GM20000 (cell line): ENCODE measurements at regions not wholly inside any gene's neighbourhood (a gene's known extent, or its start where the extent isn't known, plus 50 kb on each side); places are given as distances from the start of the nearest gene placed in this dataset.
A peak's percentile ranks its signal among the peaks of the same experiment; 100 is the strongest.
"Not testable (repeated sequence)": the region's sequence is repeated elsewhere in the genome, so short reads cannot be mapped to it uniquely, and the experiment has no call there.

Source experiments
- DNase-seq: peaks from one replicate; pipeline ENCODE4 v3.0.0; 2012; ENCODE audit warnings: low spot score
- TF ChIP-seq, protein P1 (sequence below): IDR thresholded peaks from 2 replicates; pipeline ENCODE4 v1.5.1; 2012; ENCODE audit warnings: mild to moderate bottlenecking, control low read depth; ENCODE audit errors: extremely low read depth, missing control alignments

DNA sequence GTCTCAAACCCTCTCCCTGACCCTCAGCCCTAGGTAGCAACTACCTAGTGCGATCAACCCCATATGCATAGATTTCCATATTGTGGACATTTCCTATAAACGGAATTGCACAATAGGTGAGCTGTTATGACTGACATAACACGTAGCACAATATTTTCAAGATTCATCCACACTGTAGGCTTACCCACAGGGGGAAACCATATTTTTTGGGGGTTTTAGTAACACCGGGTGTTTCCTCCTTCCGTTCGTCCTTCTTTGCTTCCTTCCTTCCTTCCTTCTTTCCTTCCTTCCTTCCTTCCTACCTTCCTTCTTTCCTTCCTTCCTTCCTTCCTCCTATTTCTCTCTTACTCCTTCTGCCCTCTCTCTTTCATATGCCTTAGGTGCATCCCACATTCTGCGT lies 524.2 kb downstream of the CWH43 start:
- peak; percentile 46 for DNase-seq

DNA sequence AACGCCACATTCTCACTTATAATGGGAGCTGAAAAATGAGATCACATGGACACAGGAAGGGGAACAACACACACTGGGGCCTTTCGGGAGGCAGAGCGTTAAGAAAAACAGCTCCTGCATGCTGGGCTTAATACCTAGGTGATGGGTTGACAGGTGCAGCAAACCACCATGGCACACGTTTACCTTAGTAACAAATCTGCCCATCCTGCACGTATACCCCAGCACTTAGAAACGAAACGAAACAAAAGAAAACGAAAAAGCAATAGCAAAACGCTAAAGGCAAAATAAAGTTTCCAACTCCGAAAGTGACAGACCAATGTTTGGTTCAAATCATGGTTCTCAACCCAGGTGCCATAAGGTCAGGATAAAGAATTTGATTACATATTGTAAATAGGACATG lies 525.3 kb downstream of the CWH43 start:
- DNase-seq, result not testable (repeated sequence)

DNA sequence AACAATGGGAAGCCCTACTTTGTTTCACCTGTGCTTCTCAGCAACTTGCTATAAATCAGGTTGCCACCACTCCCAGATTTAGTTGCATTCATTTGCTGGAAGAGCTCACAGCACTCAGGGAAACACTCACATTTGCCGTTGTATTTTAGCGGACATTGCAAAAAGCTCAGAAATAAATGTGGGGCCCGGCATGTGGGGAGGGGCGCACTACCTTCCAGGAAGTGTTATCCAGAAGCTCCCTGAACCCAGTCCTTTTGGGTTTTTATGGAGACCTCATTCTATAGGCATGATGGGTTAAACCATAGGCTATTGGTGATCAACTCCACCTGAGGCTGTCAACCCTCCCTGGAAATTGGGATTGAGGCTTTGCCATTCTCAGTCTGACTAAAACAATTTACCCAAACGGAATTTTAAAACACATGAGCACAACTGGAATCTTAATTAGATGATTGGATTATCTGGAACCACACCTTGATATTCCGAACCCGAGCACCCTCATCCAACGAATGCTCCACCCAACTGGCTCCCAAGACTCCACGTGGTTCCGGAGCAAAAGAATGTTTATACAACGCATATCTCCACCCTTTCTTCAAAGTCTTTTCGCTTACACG lies 525.9 kb downstream of the CWH43 start:
- peak; percentile 29 for DNase-seq

DNA sequence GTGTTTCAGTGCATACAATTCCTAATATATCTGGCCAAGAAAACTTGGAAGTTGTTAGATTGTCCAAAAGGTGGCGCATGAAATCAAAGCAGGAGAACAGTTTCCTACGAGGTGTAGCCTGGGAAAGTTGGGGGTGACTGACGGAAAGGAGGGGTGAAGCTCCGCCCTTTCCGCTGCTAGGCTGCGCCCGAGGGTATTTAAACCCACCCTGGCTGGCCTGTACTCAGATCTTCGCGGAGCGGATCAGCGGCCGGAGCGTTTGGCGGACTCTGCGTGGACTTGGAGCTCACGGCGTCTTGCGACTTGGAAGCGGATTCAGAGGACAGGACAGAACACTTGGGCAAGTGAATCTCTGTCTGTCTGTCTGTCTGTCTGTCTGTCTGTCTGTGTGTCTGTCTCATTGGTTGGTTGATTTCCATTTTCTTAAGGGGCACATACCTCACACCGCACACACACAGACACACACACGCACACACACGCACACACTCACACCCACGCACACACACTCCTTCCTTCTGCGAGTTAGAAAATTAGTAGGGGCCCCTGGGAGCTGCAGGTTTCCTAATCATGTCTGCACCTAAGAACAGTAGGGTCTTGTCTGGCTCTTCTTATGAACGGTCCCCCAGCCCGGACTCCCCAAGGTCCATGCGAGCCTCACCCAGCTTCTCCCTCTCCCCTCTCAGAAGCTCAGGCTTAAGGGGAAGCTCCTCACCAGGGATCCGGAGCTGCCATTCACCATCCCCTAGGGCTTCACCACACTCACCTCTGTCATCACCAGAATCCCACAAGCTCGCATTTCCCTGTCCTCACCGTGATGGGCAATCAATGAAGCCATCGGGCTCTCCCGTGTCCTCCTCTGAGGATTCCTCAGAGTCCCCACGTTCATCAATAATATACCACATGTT lies 526.8 kb downstream of the CWH43 start:
- DNase-seq, result peak; percentile 16

DNA sequence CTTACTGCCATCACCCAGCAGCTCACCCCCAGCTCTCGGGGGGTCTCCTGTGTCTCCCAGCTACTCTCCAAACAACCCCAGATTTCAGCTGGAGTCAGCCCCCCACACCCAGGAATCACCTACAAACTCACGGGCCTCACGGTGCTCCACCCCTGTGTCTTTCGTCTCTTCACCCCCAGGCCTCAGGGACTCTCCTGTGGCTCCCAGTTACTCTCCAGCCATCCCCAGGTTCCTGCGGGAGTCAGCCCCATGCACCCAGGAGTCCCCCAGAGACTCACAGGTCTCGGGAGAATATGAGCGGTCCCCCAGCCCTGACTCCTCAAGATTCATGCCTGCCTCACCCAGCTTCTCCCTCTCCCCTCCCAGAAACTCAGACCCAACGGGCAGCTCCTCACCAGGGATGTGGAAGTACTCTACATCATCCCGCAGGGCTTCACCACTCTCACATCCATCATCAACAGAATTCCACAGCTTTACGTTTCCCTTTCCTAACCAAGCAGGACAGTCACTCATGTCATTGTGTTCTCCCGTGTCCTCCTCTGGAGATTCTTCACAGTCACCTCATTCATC lies 527.6 kb downstream of the CWH43 start:
- not testable (repeated sequence) for DNase-seq

DNA sequence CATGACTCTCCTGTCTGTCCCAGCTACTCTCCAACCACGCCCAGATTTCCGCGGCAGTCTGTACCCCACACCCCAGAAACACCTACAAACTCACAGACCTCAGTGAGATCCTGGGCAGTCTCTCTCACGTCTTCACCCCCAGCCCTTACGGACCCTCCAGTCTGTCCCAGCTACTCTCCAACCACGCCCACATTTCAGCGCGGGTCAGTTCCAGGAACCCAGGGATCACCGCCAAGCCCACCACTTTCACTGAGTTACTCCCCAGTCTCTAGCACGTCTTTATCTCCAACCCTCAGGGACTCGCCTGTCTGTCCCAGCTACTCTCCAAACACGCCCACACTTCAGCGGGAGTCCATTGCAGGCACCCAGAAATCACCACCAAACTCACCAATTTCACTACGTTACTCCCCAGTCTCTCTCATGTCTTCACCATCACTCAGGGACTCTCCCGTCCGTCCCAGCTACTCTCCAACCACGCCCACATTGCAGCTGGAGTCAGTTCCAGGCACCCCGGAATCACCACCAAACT lies 528.2 kb downstream of the CWH43 start:
- DNase-seq, result not testable (repeated sequence)

DNA sequence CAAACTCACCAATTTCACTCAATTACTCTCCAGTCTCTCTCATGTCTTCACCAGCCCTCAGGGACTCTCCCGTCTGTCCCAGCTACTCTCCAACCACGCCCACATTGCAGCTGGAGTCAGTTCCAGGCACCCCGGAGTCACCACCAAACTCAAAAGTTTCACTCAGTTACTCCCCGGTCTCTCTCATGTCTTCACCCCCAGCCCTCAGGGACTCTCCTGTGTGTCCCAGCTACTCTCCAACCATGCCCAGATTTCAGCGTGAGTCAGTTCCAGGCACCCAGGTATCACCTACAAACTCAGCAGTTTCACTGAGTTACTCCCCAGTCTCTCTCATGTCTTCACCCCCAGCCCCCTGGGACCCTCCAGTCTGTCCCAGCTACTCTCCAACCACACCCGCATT lies 528.8 kb downstream of the CWH43 start:
- DNase-seq, result not testable (repeated sequence)

DNA sequence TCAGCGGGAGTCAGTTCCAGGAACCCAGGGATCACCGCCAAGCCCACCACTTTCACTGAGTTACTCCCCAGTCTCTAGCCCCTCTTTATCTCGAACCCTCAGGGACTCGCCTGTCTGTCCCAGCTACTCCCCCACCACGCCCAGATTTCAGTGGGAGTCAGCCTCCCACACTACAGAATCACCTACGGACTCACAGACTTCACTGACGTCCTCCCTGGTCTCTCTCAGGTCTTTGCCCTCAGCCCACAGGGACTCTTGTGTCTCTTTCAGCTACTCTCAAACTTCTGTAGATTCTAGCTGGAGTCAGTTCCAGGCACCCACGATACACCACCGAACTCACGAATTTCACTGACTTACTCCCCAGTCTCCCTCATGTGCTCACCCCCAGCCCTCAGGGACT lies 529.2 kb downstream of the CWH43 start:
- peak; percentile 4 for DNase-seq

DNA sequence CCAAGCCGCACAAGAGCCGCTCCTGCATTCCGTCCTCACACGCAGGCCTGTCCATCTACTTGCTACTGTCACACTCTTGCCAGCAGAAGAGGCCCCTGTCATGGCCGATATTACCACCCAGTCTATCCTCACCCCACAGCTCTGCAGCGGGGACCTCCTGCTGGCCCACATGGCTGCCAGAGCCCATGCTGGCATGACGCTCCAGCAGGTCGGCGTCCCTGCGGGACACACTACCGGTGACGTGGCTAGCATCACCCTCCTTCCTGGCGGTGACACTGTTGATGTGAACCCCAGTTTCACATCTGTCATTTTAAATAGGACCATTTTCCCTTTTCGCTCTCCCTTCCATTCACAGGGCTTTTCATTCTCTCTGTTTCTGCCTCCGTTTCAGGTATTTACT lies 530.0 kb downstream of the CWH43 start:
- not testable (repeated sequence) for DNase-seq

DNA sequence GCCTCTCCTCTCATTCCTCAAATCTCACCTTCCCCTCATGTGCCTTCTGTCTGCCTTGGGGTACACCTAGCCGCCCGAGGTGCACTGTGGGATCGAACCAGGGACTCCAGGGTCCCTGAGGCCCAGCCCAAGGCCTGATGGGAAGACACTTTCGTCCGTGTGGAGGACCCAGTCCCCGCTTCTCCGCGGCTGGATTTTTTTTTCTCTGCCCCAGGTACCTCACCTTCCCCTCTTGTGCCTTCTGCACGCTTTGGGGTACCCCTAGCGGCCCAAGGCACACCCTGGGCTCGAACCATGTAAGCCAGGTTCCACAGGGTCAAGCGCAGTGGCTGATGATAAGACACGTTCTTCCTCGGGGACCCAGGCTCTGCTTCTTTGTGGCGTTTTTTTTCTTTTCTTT lies 530.7 kb downstream of the CWH43 start:
- TF ChIP-seq, protein P1, sequence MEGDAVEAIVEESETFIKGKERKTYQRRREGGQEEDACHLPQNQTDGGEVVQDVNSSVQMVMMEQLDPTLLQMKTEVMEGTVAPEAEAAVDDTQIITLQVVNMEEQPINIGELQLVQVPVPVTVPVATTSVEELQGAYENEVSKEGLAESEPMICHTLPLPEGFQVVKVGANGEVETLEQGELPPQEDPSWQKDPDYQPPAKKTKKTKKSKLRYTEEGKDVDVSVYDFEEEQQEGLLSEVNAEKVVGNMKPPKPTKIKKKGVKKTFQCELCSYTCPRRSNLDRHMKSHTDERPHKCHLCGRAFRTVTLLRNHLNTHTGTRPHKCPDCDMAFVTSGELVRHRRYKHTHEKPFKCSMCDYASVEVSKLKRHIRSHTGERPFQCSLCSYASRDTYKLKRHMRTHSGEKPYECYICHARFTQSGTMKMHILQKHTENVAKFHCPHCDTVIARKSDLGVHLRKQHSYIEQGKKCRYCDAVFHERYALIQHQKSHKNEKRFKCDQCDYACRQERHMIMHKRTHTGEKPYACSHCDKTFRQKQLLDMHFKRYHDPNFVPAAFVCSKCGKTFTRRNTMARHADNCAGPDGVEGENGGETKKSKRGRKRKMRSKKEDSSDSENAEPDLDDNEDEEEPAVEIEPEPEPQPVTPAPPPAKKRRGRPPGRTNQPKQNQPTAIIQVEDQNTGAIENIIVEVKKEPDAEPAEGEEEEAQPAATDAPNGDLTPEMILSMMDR, result no peak
- no peak for DNase-seq

DNA sequence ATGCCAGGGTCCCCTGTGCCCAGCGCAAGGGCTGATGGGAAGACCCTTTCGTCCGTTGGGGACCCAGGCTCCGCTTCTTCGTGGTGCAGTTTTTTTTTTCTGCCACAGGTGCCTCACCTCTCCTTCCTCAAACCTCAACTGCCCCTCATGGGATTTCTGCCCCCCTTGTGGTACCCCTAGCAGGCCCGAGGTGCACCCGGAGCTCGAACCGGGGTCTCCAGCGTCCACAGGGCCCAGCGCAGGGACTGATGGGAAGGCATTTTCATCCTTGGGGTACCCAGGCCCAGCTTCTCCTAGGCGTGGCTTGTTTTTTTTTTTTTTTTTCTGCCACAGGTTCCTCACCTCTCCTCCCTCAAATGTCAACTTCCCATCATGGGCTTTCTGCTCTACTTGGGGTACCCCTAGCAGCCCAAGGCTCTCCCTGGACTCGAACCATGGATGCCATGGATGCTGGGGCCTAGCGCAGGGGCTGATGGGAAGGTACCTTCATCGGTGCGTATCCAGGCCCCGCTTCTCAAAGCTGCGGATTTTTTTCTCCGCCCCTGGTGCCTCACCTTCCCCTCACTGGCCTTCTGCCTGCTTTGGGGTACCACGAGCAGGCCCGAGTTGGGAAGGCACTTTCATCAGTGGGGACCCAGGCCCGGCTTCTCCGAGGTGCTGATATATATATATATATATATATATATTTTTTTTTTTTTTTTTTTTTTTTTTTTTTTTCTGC lies 531.6 kb downstream of the CWH43 start:
- DNase-seq, result not testable (repeated sequence)

DNA sequence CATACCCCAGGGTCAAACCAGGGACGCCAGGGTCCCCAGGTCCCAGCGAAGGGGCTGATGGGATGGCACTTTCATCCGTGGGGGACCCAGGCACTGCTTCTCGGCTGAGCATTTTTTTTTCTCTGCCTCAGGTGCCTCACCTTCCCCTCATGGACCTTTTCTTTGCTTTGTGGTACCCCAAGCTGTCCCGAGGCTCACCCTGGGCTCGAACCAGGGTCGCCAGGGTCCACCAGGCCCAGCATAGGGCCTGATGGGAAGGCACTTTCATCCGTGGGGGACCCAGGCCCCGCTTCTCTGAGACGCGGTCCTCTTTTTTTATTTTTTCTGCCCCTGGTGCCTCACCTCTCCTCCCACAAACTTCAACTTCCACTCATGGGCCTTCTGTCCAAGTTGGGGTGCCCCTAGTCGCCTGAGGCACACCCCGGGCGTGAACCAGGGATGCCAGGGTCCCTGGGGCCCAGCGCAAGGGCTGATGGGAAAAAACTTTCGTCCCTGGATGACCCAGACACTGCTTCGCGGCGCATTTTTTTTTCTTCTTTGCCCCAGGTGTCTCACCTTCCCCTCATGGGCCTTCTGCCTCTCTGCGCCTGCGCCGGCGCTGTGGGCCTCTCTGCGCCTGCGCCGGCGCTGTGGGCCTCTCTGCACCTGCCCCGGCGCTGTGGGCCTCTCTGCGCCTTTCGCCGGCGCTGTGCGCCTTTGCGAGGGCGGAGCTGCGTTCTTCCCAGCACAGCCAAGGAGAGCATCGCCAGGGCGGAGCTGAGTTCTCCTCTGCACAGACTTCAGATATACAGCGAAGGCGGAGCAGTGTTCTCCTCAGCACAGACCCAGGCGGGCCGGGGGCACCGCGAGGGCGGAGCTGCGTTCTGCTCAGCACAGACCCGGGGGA lies 533.3 kb downstream of the CWH43 start:
- not testable (repeated sequence) for DNase-seq

DNA sequence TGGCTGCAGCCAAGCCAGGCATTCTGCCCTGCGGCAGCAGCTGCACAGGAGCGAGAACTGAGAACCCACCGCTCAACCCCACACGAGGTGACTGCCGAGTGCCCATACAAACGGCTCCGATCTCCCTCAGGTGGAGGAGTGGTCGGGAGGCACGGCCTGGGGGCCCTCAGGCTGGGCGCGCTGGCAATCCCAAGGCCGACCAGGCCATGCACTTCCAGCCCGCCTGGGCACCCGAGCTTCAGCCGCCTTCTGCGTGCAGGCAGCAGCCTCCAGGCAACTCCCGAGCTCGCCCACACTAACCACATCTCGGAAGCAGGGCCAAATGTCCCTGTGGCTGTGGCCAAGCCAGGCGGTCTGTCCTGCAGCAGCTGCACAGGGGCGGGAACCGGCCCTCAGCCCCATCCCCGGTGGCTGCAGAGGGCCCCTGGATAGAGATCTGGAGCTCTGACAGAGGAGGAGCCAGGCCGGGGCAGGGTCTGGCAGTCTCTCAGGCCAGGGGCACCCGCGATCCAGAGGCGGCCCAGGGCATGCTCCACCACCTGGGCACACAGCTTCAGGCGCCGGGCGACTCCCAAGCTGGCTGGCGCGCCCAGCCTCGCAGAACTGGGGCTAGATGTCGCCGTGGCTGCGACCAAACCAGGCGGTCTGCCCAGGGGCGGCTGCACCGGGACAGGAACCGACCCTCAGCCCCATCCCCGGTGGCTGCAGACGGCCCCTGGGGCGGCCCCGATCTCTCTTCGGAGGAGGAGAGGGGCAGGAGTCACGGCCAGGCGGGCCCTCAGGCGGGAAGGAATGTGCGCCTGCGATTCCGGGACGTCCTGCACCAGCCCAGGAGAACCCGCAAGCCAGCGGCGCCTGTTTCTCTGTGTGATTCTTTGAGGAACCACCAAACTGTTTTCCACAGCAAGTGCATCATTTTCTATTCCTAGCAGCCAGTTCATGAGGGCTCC lies 538.0 kb downstream of the CWH43 start:
- DNase-seq, result not testable (repeated sequence)

DNA sequence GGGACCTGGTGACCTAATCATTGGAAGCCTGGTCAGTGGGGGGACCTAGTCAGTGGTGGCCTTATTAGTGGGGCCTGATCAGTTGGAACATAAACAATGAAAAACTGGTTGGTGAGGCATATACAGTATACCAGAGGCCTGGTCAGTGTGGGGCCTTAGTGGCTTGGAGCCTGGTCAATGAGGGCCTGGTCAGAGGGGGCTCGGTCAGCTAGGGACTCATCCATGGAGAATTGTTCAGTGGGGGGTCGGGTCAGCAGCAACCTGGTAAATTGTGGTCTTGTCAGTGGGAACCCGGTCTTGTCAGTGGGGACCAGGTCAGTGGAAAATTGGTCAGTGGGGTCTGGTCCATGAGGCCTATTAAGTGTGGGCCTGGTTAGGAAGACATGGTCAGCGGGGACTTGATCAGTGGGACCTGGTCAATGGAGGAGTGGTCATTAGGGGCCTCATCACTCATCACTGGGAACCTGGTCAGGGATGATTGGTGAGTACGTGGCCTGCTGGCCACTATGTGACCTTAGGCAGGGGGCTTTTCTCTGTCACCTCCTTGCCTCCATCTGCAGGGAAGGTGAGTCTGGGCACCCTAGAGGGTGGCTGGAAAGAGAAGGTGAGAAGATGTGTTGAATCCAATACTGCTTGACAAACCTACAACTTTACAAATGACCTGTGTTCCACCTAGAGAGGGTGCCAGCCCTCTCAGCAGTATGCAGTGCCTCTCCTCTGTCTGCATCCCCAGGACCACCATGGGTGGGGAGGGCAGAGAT lies 573.0 kb downstream of the CWH43 start:
- not testable (repeated sequence) for DNase-seq

DNA sequence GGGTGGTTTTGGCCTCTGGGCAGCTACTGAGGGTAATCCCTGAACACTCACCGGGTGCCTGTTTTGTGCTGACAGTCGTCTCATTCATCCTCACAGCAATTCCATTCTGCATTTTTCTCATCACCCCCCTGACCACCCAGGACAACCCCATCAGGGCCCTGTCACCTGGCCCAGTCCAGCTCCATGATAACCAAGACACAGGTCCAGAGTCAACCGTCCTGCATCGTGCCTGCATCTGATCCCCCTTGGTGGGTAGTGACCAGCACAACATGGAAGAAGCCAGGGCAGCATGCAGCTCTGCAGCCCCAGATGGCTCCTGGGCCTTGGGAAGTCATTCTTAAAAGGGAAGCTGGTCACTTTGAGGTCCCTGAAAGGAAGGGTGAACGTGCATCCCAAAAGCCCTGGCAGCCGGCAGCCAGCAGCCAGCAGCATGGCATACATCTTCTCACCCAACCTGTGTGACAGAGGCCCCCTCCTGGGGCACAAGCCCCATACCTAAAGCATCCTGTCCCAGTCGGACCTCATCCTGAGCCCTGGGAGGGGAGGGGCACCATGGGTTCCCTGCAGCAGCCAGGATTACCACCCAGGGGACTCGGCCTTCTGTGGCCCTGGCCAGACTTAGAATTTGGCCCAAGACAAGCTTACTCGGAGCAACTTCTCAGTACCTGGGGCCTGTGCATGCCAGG lies 574.2 kb downstream of the CWH43 start:
- DNase-seq, result not testable (repeated sequence)

DNA sequence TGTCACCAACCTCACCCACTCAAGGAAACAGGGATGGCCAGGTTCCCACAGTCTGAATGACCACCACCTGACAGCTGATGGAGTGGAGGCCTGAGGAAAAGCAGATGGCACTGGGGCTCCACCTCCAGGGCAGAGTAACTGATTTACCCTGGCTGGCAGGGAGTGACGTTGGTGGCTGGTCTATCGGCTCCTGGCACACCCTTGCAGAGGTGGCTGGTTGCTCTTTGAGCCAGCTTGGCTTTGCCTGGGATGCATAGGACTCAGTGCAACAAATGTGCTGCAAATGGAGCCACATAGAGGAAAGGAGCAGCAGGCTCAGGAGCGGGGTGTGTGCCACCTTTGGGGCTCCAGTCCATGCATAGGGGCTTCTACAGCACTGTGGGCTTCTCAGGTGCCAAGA lies 574.8 kb downstream of the CWH43 start:
- DNase-seq, result not testable (repeated sequence)

DNA sequence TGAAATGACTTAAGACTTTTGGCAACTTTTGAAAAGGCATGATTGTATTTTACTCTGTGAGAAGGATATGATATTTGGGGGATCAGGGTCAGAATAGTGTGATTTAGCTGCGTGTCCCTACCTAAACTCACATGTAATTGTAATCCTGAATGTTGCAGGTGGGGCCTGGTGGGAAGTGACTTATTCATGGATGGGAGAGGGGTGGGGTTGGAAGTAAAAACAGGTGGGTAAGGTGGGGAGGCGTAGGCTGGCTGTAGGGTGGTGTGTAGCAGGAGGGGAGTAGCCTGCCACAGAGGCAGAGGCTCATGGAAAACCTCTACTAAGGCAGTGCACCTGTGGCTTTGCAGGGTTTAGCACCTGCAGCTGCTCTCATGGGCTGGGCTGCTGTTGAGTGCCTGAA lies 584.2 kb downstream of the CWH43 start:
- DNase-seq, result not testable (repeated sequence)
